Muscle of leg (tissue), 3 donors: ENCODE measurements at regions not wholly inside any gene's neighbourhood (a gene's known extent, or its start where the extent isn't known, plus 50 kb on each side); places are given as distances from the start of the nearest gene placed in this dataset.

Source experiments
- DNase-seq: peaks from one replicate; pipeline ENCODE4 v3.0.0; 2013
- H3K27ac ChIP-seq: one replicate; pipeline ENCODE4 v1.5.1; 2013; ENCODE audit warnings: mild to moderate bottlenecking, low read length, control low read depth
- H3K27me3 ChIP-seq: one replicate; pipeline ENCODE4 v1.6.1; 2013; ENCODE audit warnings: low read length; ENCODE audit not compliant: control insufficient read depth, insufficient read depth
- H3K36me3 ChIP-seq: one replicate; pipeline ENCODE4 v1.6.1; 2013; ENCODE audit warnings: low read length; ENCODE audit not compliant: control insufficient read depth, insufficient read depth
- H3K4me1 ChIP-seq: one replicate; pipeline ENCODE4 v1.6.1; 2013; ENCODE audit warnings: low read length; ENCODE audit not compliant: control insufficient read depth, insufficient read depth
- H3K4me3 ChIP-seq: one replicate; pipeline ENCODE4 v1.5.1; 2013; ENCODE audit warnings: low read length, control low read depth
- H3K9me3 ChIP-seq: replicated peaks from 2 replicates; pipeline ENCODE4 v1.6.1; 2013; ENCODE audit warnings: low read depth, low read length; ENCODE audit not compliant: control insufficient read depth
- WGBS: methylation state at CpG from one replicate; pipeline ENCODE4 v1.1.5; 2013; ENCODE audit warnings: missing lambda C conversion rate; ENCODE audit not compliant: insufficient coverage; 5-methylcytosine and 5-hydroxymethylcytosine counted together

DNA sequence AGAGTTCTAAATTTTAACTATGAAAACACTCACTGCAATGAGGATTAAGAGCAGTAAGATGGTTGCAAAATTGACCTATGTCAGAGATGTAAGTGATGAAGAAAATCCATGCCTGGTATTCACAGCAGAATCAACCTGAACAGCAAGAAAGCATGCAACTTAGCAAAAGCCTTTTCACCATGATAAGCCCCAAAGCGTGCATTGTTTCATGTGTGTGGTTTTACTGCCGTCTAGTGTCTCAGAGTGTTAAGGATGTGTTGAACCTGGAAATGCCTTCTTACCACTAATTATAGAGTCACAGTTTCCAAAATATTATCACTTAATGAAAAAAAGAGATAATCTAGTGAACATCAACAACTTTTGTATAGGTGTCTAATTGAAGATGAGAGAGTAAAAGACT is 415.2 kb upstream of the TRPC7 start:
- H3K9me3 ChIP-seq: no peaks in the 10 kb centered on the region
- no peaks in the 10 kb centered on the region for H3K4me1 ChIP-seq
- WGBS: no CpG with 5 or more reads among the region's 2 CpGs
- no peaks in the 10 kb centered on the region for H3K36me3 ChIP-seq
- no peak overlapping the region for H3K27ac ChIP-seq
- H3K4me3 ChIP-seq: no peak overlapping the region
- no peaks in the 10 kb centered on the region for H3K27me3 ChIP-seq
- DNase-seq: no peak

DNA sequence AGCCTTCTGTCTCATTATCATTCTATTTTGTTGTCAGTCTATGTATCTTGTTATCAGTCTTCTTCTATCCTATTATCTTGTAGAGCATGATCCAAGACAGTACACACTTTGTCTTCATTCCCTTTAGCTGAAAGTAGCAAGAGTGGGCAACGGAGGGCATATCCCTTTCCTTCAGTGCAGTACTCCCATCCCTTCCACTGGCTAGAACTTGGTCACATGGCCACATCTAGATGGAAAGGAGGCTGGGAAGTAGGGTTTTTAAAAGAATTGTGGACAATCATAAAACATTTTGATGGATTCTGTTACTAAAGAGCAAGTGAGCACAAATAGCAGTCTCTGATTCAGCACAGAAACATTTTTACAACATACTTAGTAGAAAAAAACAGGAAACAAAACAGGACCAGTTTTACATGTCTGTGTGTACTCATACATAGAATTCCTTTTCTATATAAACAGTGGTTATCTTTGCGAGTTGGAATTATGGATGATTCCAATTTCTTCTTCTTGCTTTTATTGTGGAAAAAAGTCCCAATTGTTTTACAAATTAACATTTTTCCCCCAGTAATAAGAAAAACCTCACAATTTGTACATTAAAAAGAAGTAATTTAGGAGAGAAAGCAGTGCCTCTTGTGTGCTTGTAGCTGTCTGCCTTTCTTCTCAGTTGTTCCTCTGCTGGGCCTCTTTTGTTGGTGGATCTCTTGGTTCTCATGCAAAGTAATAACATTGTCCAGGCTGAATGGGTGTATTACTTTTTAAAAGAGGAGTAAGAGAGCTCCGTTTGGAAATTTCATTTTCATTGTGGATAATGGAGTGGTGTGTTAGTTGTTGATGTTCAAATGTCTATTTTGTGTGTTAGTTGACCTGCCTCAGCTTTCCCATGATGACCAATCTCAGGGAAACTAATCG is 410.9 kb upstream of the TRPC7 start:
- Histone ChIP-seq H3K27ac (no peak overlapping the region), H3K9me3 (no peaks in the 10 kb centered on the region), H3K36me3 (no peaks in the 10 kb centered on the region), H3K27me3 (no peaks in the 10 kb centered on the region), H3K4me3 (no peak overlapping the region), H3K4me1 (no peaks in the 10 kb centered on the region)
- 80% methylated on average over 1 of the region's 4 CpGs for WGBS
- no peak for DNase-seq

DNA sequence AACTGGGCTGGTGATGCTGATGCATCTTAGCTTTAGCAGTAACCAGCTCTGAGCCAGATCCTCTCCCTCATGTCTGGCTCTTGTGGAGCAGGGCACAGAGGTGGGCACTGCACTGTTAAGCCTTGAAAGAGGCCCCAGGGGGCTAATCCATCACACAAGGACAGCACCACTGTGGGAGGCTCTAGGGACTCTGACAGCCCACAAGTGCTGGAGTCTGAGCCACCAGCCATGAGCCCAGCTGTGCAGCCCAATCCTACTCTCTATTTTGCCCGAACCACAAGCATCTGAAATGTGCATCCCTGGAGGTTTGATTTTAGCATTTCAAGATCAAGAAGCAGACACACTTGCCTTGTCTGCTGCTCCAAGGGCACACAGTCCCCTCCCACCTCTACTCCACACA is 407.1 kb upstream of the TRPC7 start:
- no CpG with 5 or more reads among the region's 1 CpG for WGBS
- Histone ChIP-seq H3K4me3 (no peak overlapping the region), H3K4me1 (no peaks in the 10 kb centered on the region), H3K36me3 (no peaks in the 10 kb centered on the region), H3K9me3 (no peaks in the 10 kb centered on the region), H3K27me3 (no peaks in the 10 kb centered on the region), H3K27ac (no peak overlapping the region)
- no peak for DNase-seq

DNA sequence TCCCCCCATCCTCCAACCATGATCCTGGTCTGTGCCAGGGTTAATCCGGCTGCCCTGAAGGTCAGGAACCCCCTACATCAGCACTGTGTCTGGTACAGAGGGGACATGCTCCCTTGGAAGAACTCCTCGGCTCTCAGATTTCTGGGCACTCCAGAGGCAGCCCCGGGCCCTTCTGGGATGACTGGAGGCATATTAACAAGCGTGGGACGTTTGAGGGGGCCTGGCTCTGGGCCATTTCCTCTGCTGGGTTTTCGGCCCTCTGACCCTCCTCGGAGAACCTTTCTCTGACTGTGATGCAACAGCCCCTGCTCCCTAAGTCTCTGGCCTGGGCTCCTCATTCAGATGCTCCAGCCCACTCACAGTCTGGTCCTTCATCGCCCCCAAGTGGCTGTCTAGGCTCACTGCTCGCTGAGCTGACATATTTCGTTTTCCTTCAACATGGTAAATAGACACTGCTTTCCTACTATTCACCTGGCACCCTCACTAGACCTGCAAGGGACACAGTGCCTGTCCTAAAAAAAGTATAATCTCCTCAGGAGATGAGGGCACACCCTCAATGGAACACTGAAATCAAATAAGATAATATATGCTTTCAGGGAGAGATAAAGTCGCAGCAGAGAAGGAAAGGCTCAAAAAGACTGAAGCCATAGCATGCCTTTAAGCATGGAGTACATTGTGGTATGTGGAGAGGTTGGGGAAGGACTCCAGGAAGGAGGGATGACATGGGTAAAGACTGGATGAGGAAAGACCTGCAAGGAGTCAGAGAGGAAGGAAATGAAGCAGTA is 404.7 kb upstream of the TRPC7 start:
- no peaks in the 10 kb centered on the region for H3K36me3 ChIP-seq
- WGBS: 35% methylated on average over 10 of the region's 11 CpGs
- H3K4me1 ChIP-seq: no peaks in the 10 kb centered on the region
- peak; percentile 67 for DNase-seq
- no peaks in the 10 kb centered on the region for H3K9me3 ChIP-seq
- no peak overlapping the region for H3K4me3 ChIP-seq
- no peaks in the 10 kb centered on the region for H3K27me3 ChIP-seq
- H3K27ac ChIP-seq: no peak overlapping the region

DNA sequence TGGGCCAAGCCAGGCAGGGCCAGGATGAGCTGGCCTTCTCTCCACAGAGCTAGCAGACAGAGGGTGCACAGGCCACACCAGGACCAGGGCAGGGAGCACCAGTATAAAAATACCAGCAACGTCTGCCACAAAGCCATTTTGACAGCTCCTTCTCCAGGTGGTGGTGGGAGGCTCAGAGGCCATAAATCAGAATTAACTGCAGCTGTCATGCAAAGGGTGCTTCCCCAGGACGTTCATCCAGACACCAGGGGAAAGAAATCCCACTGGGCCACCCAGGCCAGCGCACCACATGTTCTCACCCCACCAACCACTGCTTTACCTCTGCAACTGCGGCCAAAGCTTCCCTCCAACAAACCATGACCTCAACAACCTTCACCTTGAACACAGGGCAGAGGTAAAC is 403.7 kb upstream of the TRPC7 start:
- WGBS: 61% methylated on average over 2 of the region's 4 CpGs
- H3K27me3 ChIP-seq: no peaks in the 10 kb centered on the region
- no peaks in the 10 kb centered on the region for H3K36me3 ChIP-seq
- DNase-seq: no peak
- no peaks in the 10 kb centered on the region for H3K9me3 ChIP-seq
- H3K27ac ChIP-seq: no peak overlapping the region
- H3K4me1 ChIP-seq: no peaks in the 10 kb centered on the region
- no peak overlapping the region for H3K4me3 ChIP-seq

DNA sequence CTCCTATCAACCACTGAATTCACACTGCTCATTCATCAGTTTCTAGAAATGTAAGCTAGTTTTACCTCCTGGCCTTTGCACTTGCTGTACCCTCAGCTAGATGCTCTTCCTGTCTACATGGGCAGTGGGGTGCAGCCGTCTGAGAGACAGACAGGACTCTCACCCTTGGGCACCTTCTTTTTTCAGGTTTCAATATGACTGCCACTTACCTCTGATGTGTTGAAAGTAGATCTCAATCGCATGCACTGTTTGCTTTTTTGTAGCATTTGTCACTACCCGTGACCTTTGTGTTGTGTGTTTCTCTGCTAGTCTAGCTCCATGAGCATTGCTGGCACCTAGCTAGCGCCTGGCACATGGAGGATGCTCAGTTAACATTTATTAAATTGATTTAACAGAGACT is 403.1 kb upstream of the TRPC7 start:
- Histone ChIP-seq H3K4me1 (no peaks in the 10 kb centered on the region), H3K4me3 (no peak overlapping the region), H3K27me3 (no peaks in the 10 kb centered on the region), H3K36me3 (no peaks in the 10 kb centered on the region), H3K9me3 (no peaks in the 10 kb centered on the region), H3K27ac (no peak overlapping the region)
- no peak for DNase-seq
- 69% methylated on average over 3 of the region's 4 CpGs for WGBS

DNA sequence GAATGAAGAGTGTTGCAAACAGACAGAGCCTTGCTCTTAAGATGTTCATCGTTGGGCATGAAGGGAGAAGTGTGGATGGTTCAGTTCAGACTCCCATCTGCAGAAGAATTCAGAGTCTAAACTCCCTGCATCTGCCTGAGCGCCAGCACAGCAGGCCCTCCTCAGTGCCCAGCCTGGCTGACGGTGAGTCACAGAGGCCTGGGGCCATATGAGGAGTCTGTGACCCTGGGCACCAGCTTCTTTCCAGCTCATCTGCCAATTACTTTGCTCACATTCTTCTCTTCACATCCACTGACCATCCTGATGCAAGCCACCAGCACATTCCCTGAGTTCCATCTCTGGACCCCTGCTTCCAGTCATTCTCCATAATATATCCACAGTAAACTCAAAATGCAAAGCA is 401.1 kb upstream of the TRPC7 start:
- Histone ChIP-seq H3K4me3 (no peak overlapping the region), H3K9me3 (no peaks in the 10 kb centered on the region), H3K4me1 (no peaks in the 10 kb centered on the region), H3K27ac (no peak overlapping the region), H3K27me3 (no peaks in the 10 kb centered on the region), H3K36me3 (no peaks in the 10 kb centered on the region)
- WGBS: 69% methylated on average over 3 of the region's 3 CpGs
- no peak for DNase-seq

DNA sequence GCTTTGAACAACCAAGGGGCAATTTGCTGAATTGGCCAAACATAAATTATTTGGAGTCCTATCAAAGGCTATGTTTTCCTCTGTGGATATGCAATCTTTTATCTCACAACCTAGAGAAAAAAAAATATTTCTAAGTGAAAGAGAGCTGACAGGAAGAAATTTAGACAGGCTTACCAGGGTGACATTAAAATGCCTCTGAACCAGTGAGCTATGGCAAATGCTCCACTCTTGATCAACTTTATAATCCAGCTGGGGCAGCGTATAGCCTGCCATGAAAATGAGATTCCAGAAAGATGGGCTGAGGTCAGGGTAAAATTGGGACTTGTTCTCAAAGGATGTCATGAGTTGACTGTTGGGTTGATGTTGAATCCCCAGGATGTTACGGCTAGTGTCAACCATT is 399.3 kb upstream of the TRPC7 start:
- H3K4me3 ChIP-seq: no peak overlapping the region
- no peaks in the 10 kb centered on the region for H3K9me3 ChIP-seq
- no peaks in the 10 kb centered on the region for H3K36me3 ChIP-seq
- no peaks in the 10 kb centered on the region for H3K27me3 ChIP-seq
- H3K4me1 ChIP-seq: no peaks in the 10 kb centered on the region
- H3K27ac ChIP-seq: no peak overlapping the region
- WGBS: 83% methylated on average over 1 of the region's 2 CpGs
- no peak for DNase-seq

DNA sequence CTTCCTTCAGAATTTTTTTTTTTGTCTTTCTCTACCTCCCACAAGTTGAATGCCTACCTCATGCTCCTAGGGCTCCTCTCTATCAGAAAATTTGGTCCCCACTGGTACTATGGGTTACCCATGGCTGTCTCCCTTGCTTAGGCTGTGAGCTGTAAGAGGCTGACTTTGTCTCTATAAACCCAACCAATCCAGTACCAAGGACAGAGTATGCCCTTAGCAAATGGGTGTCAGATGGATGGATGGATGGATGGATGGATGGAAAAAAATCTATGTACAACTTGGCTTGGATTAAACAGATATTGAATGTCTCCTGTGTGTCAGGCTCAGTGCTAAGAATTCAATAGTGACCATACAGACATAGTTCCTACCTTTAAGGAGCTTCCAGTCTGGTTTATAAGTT is 398.2 kb upstream of the TRPC7 start:
- Histone ChIP-seq H3K4me1 (no peaks in the 10 kb centered on the region), H3K36me3 (no peaks in the 10 kb centered on the region), H3K27me3 (no peaks in the 10 kb centered on the region), H3K9me3 (no peaks in the 10 kb centered on the region), H3K27ac (no peak overlapping the region), H3K4me3 (no peak overlapping the region)
- no peak for DNase-seq

DNA sequence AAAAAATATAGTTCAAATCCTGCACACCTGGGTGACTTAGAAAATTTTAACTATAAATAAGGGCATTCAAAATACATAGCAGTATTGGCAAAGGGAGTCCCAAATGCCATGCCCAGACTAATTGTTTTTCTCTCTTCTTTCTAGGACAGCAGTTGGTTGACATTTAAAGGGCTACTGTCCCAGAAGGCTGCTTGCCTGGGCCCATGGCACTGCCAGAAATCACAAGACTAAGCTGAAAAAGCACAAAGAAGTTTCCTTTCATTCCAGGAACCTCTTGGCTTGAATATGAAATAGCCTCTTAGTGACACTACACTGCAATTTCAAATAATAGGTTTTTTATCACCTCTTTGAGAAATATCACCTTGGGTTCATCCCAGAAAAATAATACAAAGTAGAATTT is 388.9 kb upstream of the TRPC7 start:
- Histone ChIP-seq H3K4me1 (no peaks in the 10 kb centered on the region), H3K9me3 (no peaks in the 10 kb centered on the region), H3K27me3 (no peaks in the 10 kb centered on the region), H3K27ac (no peak overlapping the region), H3K4me3 (no peak overlapping the region), H3K36me3 (no peaks in the 10 kb centered on the region)
- DNase-seq: no peak
